A549 (cell line): ENCODE measurements at regions not wholly inside any gene's neighbourhood (a gene's known extent, or its start where the extent isn't known, plus 50 kb on each side); places are given as distances from the start of the nearest gene placed in this dataset.

Experiments used
- POLR2A ChIP-seq: IDR thresholded peaks from 2 replicates; pipeline ENCODE4 v1.6.1; 2012; ENCODE audit warnings: mild to moderate bottlenecking, low read length
- RNF2 ChIP-seq: fragments of 200-600 bp; sonication (generic); IDR thresholded peaks from 2 replicates; pipeline ENCODE4 v1.6.1; 2016; ENCODE audit warnings: low read depth, mild to moderate bottlenecking, antibody characterized with exemption, moderate library complexity, borderline replicate concordance
- SMC3 ChIP-seq: fragments of >200 bp; sonication (Bioruptor Twin); formaldehyde crosslinking; IDR thresholded peaks from 3 replicates; pipeline ENCODE4 v1.6.1; 2018; ENCODE audit warnings: inconsistent platforms
- ZNF302 ChIP-seq: fragments of 250-450 bp; sonication (Bioruptor Pico); IDR thresholded peaks from 2 replicates; pipeline ENCODE4 v1.9.0; 2021; ENCODE audit warnings: inconsistent platforms, mild to moderate bottlenecking, moderate library complexity

DNA sequence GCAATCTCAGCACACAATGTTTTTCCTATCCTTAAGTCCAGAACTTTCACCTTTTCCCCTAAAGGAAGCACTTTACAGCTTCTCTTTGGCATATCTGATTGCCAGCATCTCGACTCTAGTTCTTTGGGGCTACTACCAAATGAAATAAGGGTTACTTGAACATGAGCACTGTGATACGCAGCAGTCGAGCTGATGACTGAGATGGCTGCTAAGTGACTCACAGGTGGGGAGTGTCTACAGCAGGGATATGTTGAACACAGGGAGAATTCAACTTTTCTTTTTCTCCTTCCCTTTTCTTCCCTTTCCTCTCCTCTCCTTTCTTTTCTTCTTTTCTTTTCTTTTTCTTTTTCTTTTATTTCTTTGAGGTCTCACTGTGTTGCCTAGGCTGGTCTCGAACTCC, 334.8 kb downstream of the MAF start:
- TF ChIP-seq ZNF302 (CRISPR knock-in tag), result no peak
- TF ChIP-seq SMC3, result no peak
- TF ChIP-seq RNF2, result no peak
- TF ChIP-seq POLR2A, result no peak
